GM12865 (cell line): ENCODE measurements at regions not wholly inside any gene's neighbourhood (a gene's known extent, or its start where the extent isn't known, plus 50 kb on each side); places are given as distances from the start of the nearest gene placed in this dataset.

Experiments
- DNase-seq: peaks from one replicate; pipeline ENCODE4 v3.0.0; 2010; ENCODE audit warnings: low read depth
- H3K4me3 ChIP-seq: 2 replicates; pipeline ENCODE4 v1.5.1; 2011; ENCODE audit warnings: mild to moderate bottlenecking, low read depth, low read length, control low read depth
- TF ChIP-seq, protein P1 (sequence below): IDR thresholded peaks from 2 replicates; pipeline ENCODE4 v1.5.1; 2011; ENCODE audit warnings: low read length, control low read depth, low read depth, inconsistent platforms; ENCODE audit not compliant: insufficient read depth; ENCODE audit errors: missing control alignments

DNA sequence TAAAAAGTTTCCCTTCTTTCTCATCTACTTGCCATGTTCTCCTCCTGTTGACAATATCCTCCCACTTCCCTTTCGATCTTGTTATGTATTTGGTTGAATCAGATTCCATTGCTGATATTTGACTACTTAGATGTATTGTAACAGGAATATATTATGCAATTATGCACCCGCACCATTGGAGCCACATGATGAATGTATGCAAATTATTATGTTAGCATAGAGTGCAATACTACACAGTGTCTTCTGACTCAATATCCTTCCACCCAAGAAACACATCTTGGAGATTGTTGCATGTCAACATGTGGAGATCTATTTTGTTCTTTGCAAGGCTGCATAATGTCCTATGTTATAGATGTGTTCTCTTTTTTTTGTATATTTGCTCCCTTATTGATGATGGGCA lies 219.2 kb upstream of the RBFOX1 start:
- no peak overlapping the region for H3K4me3 ChIP-seq
- DNase-seq: no peak
- TF ChIP-seq, protein P1, sequence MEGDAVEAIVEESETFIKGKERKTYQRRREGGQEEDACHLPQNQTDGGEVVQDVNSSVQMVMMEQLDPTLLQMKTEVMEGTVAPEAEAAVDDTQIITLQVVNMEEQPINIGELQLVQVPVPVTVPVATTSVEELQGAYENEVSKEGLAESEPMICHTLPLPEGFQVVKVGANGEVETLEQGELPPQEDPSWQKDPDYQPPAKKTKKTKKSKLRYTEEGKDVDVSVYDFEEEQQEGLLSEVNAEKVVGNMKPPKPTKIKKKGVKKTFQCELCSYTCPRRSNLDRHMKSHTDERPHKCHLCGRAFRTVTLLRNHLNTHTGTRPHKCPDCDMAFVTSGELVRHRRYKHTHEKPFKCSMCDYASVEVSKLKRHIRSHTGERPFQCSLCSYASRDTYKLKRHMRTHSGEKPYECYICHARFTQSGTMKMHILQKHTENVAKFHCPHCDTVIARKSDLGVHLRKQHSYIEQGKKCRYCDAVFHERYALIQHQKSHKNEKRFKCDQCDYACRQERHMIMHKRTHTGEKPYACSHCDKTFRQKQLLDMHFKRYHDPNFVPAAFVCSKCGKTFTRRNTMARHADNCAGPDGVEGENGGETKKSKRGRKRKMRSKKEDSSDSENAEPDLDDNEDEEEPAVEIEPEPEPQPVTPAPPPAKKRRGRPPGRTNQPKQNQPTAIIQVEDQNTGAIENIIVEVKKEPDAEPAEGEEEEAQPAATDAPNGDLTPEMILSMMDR: no peak

DNA sequence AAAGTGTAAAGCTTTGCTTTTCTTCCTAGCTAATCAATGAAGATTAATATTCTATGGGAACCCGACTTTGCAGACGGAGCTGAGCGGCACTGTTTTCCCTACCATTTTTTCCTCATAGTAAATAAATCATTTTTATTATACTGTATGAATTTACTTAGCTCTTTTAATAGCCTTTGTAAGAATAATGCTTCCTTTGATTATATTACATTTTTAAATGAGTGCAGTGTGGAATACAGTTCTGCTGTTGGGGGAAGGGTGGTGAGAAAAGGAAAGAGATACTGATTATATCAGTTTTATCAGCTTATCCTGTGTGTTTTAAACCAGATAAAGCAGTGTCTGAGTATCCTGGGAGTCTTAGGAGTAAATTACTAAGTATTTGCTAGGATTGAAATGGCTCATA lies 221.4 kb upstream of the RBFOX1 start:
- no peak for DNase-seq
- H3K4me3 ChIP-seq: no peak overlapping the region
- TF ChIP-seq, protein P1: no peak

DNA sequence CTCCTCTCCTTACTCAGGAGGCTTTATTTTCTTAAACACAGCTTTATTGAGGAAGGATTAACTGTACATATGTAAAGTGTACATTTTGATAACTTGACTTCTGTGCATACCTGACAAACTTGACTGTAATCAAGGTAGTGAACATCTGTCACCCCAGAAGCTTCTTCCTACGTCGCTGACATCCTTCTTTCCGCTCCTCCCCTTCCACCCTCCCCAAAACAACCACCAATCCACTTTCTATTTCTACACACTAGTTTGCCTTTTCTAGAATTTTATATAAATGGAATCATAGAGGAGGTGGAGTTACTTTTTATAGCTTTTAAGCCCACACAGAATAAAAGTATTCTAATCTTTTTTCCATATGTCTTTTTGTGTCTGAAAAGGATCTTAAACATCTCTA lies 225.2 kb upstream of the RBFOX1 start:
- TF ChIP-seq, protein P1: no peak
- no peak for DNase-seq
- no peak overlapping the region for H3K4me3 ChIP-seq

DNA sequence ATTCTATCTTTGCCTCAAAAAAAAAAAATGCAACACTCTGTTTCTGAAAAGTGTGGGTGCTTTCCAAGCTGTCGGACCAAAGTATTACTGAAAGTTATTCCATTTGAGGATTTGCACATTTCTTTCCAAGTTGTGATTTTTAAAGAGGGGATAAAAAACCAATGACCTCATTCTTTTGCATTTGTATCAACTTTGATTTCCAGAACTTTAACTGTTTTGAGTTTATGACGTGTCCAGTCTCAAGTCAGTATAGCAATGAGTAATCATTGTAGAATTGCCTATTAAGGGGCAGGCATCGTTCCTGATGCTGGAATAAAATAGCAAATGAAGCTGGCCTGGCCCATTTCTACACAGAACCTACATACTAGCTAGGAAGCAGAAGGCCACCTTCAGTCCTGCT lies 229.6 kb upstream of the RBFOX1 start:
- TF ChIP-seq, protein P1: no peak
- no peak for DNase-seq
- no peak overlapping the region for H3K4me3 ChIP-seq

DNA sequence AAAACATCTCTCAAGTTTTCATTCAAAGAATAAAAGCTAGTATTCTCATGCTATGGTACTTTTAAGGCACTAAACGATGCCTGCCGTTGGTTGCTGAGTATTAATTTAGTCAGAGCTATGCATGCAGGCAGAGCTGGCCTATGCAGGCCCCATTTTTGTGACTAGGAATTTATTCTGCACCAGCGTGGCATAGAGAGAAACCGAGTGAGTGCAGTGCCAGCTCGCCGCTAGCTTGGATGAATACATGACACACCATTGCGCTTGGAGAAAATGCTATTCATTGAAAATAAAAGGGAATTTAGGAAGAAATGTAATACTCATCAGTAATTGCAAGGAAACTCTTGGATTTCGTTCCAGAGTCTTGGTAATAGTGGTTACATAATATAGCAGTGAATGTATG lies 231.6 kb upstream of the RBFOX1 start:
- no peak overlapping the region for H3K4me3 ChIP-seq
- TF ChIP-seq, protein P1: no peak
- DNase-seq: no peak

DNA sequence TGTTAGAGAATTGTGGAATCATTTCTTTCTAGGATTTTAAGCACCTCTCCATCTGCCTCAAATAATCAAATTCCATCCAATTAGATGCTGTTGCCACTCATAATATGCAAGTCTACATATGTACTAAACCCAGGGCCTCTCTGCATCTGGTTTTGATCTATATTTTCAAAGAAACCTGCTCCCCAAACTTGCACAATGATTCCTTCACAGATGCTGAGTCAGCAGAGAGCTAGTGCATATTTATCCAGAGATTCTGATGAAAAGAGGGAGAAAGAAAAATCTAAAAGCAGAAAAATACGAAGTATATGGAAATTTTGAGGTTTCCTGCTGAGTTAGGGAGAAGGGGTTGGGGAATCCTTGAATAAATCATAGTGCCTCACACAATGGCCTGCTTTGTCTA lies 235.1 kb upstream of the RBFOX1 start:
- TF ChIP-seq, protein P1: no peak
- H3K4me3 ChIP-seq: no peak overlapping the region
- DNase-seq: no peak

DNA sequence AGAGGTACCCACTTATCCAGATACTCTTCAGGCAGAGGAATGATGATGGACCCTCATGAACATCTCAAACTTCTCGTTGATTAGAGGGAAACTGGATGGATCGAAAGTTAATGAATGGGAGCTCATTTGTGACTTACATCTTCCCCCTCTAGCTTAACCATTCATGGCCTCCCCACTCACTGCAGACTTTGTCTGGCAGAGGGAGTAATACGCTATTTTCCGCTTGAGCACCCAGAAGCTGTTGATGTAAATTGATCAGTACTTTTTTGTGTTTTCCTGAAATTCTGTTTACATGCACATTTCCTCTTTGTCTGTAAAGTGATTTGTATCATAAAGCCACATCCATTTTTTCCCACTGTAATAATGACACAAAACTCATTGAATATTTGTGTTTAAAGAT lies 239.1 kb upstream of the RBFOX1 start:
- no peak overlapping the region for H3K4me3 ChIP-seq
- TF ChIP-seq, protein P1: no peak
- DNase-seq: no peak
